Cardiac fibroblast (primary cell): ENCODE measurements at regions not wholly inside any gene's neighbourhood (a gene's known extent, or its start where the extent isn't known, plus 50 kb on each side); places are given as distances from the start of the nearest gene placed in this dataset.

Experiments used
- DNase-seq, 2 donors: peaks; one replicate each; pipeline versions ENCODE4 v3.0.0 to v3.0.0-alpha.2; 2010; ENCODE audit warnings: low read depth in 2 of 2
- H3K4me3 ChIP-seq, 2 donors: replicated peaks in 1 of 2; 1 replicate in 1 of 2; 2 replicates in 1 of 2; pipeline ENCODE4 v1.5.1; 2011; ENCODE audit warnings: low read depth in 2 of 2, low read length in 2 of 2, mild to moderate bottlenecking in 2 of 2, moderate library complexity in 1 of 2
- CTCF ChIP-seq: IDR thresholded peaks from one replicate; pipeline ENCODE4 v1.5.1; 2011; ENCODE audit warnings: low read depth, mild to moderate bottlenecking, low read length, inconsistent platforms

GRCh38 chr22:49272546-49273125 lies 555.0 kb downstream of the BRD1 start:
- no peak overlapping the region for H3K4me3 ChIP-seq
- no peak for DNase-seq
- no peak for TF ChIP-seq CTCF

GRCh38 chr22:49271831-49272230 lies 555.8 kb downstream of the BRD1 start:
- no peak for DNase-seq
- no peak for TF ChIP-seq CTCF
- no peak overlapping the region for H3K4me3 ChIP-seq

DNA sequence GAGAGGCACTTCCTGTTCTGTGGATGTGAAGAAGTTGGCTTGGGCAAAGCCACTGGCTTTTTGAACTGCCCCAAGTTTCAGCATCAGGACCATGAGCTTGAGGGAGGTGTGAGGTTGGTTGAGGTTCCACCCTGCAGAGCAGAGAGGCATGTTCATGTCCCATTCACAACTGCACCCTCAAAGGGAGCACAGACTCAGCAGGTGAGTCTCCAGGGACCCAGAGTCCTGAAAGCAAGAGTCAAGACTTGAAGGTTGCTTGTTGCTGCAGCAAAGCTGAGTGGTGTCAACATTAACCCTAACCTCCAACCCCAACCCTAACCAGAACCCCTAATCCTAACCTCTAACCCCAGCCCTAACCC lies 556.3 kb downstream of the BRD1 start:
- H3K4me3 ChIP-seq: no peak overlapping the region
- no peak for DNase-seq
- TF ChIP-seq CTCF: no peak

- no peak overlapping the region for H3K4me3 ChIP-seq
- no peak for TF ChIP-seq CTCF
- DNase-seq: no peak
Observed at GRCh38 chr22:49270595-49271368, 556.9 kb downstream of the BRD1 start.

DNA sequence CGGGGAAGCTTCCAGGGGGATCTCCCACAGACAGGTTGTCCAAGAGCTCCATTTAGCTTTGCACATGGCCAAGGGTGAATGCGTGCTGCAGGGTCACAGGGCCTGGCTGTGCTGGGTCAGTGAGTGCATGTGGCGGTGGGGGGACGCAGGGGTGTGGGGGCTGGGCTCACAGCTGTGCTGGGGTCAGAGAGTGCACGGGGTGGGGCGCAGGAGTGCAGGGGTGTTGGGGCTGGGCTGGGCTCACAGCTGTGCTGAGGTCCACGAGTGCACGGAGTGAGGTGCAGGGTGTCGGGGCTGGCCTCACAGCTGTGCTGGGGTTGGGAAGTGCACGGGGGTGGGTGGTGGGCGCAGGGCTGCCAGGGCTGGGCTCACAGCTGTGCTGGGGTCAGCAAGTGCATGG lies 557.7 kb downstream of the BRD1 start:
- TF ChIP-seq CTCF: no peak
- no peak for DNase-seq
- no peak overlapping the region for H3K4me3 ChIP-seq

DNA sequence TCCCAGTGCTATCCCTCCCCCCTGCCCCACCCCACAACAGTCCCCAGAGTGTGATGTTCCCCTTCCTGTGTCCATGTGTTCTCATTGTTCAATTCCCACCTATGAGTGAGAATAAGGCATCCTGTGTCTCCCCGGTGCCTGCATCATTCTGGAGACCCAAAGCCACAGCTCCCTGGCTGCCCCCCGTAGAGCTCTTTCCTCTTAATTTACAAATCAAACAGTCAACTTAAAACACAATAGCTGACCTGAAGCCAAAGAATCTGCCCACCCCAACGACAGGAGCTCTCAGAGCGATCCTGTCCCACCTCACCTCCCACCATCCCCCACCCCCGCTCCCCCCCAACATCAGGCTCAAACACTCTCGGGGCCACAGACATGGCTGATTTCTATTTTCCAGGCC lies 558.3 kb downstream of the BRD1 start:
- no peak for DNase-seq
- TF ChIP-seq CTCF: no peak
- H3K4me3 ChIP-seq: no peak overlapping the region

GRCh38 chr22:49268924-49269323 lies 558.7 kb downstream of the BRD1 start:
- no peak for TF ChIP-seq CTCF
- H3K4me3 ChIP-seq: no peak overlapping the region
- DNase-seq: no peak
